AG04449 (cell line): ENCODE measurements at regions not wholly inside any gene's neighbourhood (a gene's known extent, or its start where the extent isn't known, plus 50 kb on each side); places are given as distances from the start of the nearest gene placed in this dataset.

Source experiments
- CTCF ChIA-PET: fragments of 350-600 bp; formaldehyde crosslinking; extraction: SDS; loops from one replicate; lab custom pipeline; 2021; ENCODE audit warnings: antibody characterized with exemption; lab: Yijun Ruan, JAX
- POLR2A ChIA-PET: fragments of 400-600, 350-600 bp; formaldehyde crosslinking; extraction: SDS; loops from one replicate; lab custom pipeline; 2020; ENCODE audit warnings: antibody characterized with exemption, inconsistent platforms; lab: Yijun Ruan, JAX
- DNase-seq: peaks from one replicate; pipeline ENCODE4 v3.0.0-alpha.2; 2010; ENCODE audit warnings: low read depth, low spot score
- H3K4me3 ChIP-seq: 2 replicates; pipeline ENCODE4 v1.5.1; 2011; ENCODE audit warnings: low read depth, mild to moderate bottlenecking, control low read depth, low read length
- TF ChIP-seq, protein P1 (sequence below): IDR thresholded peaks from one replicate; pipeline ENCODE4 v1.5.1; 2011; ENCODE audit warnings: mild to moderate bottlenecking, moderate library complexity, low read length, control low read depth, inconsistent platforms; ENCODE audit not compliant: insufficient read depth; ENCODE audit errors: missing control alignments

DNA sequence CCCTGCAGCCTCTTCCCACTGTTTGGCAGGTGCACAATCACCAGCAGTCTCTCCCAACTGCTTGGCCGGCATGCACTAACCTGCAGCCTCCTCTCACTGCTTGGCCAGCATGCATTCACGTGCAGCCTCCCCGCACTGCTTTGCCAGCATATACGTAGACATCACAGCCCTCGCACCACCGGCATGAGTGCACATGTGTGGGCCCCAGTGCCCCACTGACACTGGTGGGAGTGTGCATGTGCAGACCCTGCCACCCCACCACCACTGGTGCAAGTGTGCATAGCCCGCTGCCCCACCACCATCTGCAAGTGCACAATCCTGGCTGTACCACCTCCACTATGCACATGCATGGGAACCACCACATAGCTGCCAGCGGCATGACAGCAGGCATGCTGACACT lies 127.5 kb upstream of the SOX9 start:
- no peak for DNase-seq
- H3K4me3 ChIP-seq = no peak overlapping the region
- TF ChIP-seq, protein P1, sequence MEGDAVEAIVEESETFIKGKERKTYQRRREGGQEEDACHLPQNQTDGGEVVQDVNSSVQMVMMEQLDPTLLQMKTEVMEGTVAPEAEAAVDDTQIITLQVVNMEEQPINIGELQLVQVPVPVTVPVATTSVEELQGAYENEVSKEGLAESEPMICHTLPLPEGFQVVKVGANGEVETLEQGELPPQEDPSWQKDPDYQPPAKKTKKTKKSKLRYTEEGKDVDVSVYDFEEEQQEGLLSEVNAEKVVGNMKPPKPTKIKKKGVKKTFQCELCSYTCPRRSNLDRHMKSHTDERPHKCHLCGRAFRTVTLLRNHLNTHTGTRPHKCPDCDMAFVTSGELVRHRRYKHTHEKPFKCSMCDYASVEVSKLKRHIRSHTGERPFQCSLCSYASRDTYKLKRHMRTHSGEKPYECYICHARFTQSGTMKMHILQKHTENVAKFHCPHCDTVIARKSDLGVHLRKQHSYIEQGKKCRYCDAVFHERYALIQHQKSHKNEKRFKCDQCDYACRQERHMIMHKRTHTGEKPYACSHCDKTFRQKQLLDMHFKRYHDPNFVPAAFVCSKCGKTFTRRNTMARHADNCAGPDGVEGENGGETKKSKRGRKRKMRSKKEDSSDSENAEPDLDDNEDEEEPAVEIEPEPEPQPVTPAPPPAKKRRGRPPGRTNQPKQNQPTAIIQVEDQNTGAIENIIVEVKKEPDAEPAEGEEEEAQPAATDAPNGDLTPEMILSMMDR = no peak
- POLR2A ChIA-PET = no interaction called here
- CTCF ChIA-PET = no interaction called here

DNA sequence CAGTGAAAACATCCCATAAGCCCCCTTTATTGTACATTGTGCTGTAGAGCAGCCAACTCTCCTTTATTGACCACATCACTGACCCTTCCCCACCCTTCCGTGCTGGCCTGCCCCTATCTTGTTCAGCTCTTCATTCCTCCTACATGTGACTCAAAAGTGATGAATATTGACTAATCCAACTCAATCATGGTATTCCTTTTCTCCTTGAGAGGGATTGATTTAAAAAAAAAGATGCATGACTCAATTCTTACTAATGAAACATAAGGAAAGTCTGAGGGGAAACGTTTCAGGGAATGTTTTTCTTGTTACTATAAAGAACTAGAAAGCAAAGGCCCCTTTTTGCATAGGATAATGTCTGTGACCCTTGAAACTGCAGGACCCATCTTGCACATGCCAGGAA lies 125.2 kb upstream of the SOX9 start:
- POLR2A ChIA-PET = no interaction called here
- CTCF ChIA-PET = no interaction called here
- no peak for DNase-seq
- no peak overlapping the region for H3K4me3 ChIP-seq
- TF ChIP-seq, protein P1 = no peak

DNA sequence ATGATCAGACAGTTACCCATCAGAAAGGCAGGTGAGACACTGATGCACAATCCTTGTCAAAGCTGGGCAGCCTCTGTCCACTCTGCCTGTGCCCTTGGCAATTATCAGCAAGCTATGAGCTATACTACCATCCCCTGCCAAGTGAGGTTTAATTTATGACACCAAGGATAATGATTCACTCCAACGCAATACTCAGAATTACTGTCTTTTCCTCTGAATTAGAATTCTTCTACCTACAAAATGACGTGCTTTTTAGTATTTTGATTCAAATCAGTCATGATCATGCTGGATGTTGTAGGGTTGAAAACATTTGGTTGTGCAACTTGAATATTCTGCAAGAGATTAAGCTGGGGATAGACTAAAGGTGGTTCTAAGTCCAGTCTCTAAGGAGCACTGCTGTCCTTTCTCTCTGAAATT lies 116.8 kb upstream of the SOX9 start:
- TF ChIP-seq, protein P1 = no peak
- H3K4me3 ChIP-seq = no peak overlapping the region
- ChIA-PET CTCF (interaction anchor here (0.9 kb wide), 1 partner anchor 25 kb away, joined by 3 read pairs; no protein-coding TSS in a partner anchor), POLR2A (no interaction called here)
- no peak for DNase-seq

DNA sequence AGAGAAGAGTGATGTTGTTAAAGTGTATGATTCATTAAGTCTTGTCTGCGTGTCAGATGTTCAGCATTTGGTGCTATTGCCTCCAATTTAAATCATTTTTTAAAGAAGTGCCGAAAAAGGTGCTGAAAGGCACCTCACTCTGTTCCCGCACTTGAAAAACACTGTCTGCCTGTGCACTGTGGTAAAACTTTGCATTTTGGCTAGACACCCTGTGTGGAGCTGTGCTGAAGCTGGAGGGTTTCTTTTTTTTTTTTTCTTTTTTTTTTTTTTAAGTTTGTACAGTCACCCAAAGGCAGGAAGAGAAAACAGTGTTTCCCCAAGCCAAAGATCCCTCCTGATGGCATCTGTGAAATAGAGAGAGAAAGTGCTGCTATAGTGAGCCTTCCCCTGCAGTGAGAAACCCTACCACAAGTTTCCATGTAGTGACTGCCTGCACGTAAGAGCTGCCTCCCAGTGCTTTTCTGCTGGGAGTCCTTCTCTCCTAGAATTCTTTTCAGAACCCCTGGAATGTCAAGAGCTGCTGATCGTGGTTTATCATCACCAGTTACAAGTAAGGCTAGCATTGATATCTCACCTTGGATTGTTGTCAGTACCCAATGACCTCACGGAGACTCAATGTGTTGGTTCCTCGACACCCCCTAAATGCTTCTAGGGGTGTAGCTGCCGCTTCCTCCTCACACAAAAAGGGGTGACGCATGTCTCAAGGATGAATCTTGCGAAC lies 116.0 kb upstream of the SOX9 start:
- ChIA-PET CTCF (no interaction called here), POLR2A (no interaction called here)
- no peak overlapping the region for H3K4me3 ChIP-seq
- DNase-seq = no peak
- TF ChIP-seq, protein P1 = no peak

DNA sequence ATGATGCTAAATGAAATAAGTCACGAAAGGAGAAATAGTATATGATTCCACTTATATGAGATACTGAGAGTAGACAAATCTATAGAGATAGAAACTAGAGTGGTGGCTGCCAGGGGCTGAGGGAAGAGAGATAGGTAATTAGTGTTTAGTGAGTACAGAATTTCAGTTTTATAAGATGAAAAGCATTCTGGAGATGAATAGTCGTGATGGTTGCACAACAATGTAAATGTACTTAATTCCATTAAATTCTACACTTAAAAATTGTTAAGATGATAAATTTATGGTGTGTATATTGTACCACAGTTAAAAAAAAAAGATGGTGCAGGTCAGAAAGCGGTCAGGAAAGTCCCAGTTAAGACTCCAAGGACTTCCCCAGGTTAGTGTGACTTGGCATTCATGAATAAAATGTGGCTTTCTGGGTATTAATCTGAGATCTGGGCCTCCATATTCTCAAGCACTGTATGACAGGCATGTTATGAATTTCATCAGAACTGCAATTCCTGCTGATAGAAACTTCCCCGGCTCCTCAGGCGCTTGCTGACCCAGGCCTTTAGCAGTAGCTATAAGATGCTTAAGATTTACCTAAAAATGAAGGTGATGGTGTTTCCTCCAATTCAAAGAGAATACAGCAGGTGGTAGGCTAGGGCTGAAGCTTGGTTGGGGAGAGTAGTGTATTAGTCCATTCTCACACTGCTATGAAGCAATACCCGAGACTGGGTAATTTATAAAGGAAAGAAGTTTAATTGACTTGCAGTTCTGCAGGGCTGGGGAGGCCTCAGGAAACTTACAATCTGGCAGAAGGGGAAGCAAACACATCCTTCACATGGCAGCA lies 115.3 kb upstream of the SOX9 start:
- TF ChIP-seq, protein P1 = no peak
- CTCF ChIA-PET = no interaction called here
- POLR2A ChIA-PET = no interaction called here
- H3K4me3 ChIP-seq = no peak overlapping the region
- DNase-seq = no peak

DNA sequence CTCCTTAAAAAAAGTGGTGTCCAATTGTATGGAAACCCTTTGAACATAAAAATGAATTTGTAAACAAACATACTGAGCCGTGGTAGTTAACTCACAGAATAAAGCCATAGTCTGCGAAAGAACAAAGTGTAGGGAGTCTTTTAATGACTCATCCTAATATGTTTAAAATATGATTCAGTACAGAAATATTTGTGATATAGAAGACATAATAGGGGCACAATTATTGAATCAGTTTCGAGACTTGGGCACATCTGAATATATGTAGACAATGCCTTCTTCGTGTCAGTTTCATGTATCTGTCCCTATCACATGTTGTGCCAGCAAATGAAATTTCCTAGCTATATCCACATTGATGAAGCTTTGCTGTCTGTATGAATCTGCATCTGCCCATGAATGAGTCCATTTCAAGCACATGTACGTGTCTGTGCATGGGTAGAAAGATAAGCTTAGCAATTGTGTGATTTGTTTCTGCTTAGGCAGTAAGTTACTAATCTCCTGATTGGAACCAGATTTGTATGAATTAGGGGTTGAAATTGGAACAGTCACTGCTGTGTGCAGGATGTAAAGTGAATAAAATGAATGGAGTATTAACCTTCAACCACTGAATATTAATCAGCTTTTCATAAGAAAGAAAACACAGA lies 112.5 kb upstream of the SOX9 start:
- CTCF ChIA-PET = no interaction called here
- no peak overlapping the region for H3K4me3 ChIP-seq
- TF ChIP-seq, protein P1 = no peak
- POLR2A ChIA-PET = no interaction called here
- no peak for DNase-seq
